ENCODE measurements at regions not wholly inside any gene's neighbourhood (a gene's known extent, or its start where the extent isn't known, plus 50 kb on each side); places are given as distances from the start of the nearest gene placed in this dataset.
"Not testable (repeated sequence)": the region's sequence is repeated elsewhere in the genome, so short reads cannot be mapped to it uniquely, and the experiment has no call there.

- H3K4me3 ChIP-seq (ENCODE audit: low read depth, low read length) = not testable (repeated sequence)
Measured at GRCh38 chr20:26008026-26008425, 311.4 kb upstream of the ZNF337 start.

- H3K4me3 ChIP-seq (ENCODE audit: low read depth, low read length) = not testable (repeated sequence)
Measured at GRCh38 chr20:26006164-26006563, 309.5 kb upstream of the ZNF337 start.

GRCh38 chr20:26003959-26004358 lies 307.3 kb upstream of the ZNF337 start:
- H3K4me3 ChIP-seq (ENCODE audit: low read depth, low read length) = not testable (repeated sequence)

- H3K4me3 ChIP-seq (ENCODE audit: low read depth, low read length) = not testable (repeated sequence)
Measured at GRCh38 chr20:25997367-25998038, 300.9 kb upstream of the ZNF337 start.

GRCh38 chr20:25992146-25992545 lies 295.5 kb upstream of the ZNF337 start:
- no peak for TF ChIP-seq CTCF (IDR thresholded peaks at IDR 0.05; ENCODE audit: borderline replicate concordance, insufficient read depth, low read depth, low read length)
- no peak overlapping the region for H3K4me3 ChIP-seq (ENCODE audit: low read depth, low read length)

GRCh38 chr20:25991756-25992130 lies 295.1 kb upstream of the ZNF337 start:
- no peak for TF ChIP-seq CTCF (IDR thresholded peaks at IDR 0.05; ENCODE audit: borderline replicate concordance, insufficient read depth, low read depth, low read length)
- no peak overlapping the region for H3K4me3 ChIP-seq (ENCODE audit: low read depth, low read length)

GRCh38 chr20:25991051-25991755 lies 294.6 kb upstream of the ZNF337 start:
- TF ChIP-seq CTCF (IDR thresholded peaks at IDR 0.05; ENCODE audit: borderline replicate concordance, insufficient read depth, low read depth, low read length) = no peak
- no peak overlapping the region for H3K4me3 ChIP-seq (ENCODE audit: low read depth, low read length)

GRCh38 chr20:25989686-25990085 lies 293.0 kb upstream of the ZNF337 start:
- H3K4me3 ChIP-seq (ENCODE audit: low read depth, low read length) = not testable (repeated sequence)

GRCh38 chr20:25989196-25989595 lies 292.5 kb upstream of the ZNF337 start:
- no peak for TF ChIP-seq CTCF (IDR thresholded peaks at IDR 0.05; ENCODE audit: borderline replicate concordance, insufficient read depth, low read depth, low read length)
- no peak overlapping the region for H3K4me3 ChIP-seq (ENCODE audit: low read depth, low read length)

GRCh38 chr20:25987928-25988560 lies 291.4 kb upstream of the ZNF337 start:
- H3K4me3 ChIP-seq (ENCODE audit: low read depth, low read length) = not testable (repeated sequence)

Measured in GM12875 (cell line).